MM.1S (cell line): ENCODE measurements at regions not wholly inside any gene's neighbourhood (a gene's known extent, or its start where the extent isn't known, plus 50 kb on each side); places are given as distances from the start of the nearest gene placed in this dataset.

Source experiments
- DNase-seq: peaks from one replicate; pipeline ENCODE4 v3.0.0-alpha.2; 2015
- H2AFZ ChIP-seq: fragments of 300-600 bp; sonication (generic); 2 replicates; pipeline ENCODE4 v1.6.0; 2016; ENCODE audit warnings: antibody characterized with exemption, low read length
- H3F3A ChIP-seq: fragments of 300-600 bp; sonication (generic); 2 replicates; pipeline ENCODE4 v1.6.1; 2016; ENCODE audit warnings: mild to moderate bottlenecking, antibody characterized with exemption, low read length, moderate library complexity, mixed read lengths; ENCODE audit not compliant: insufficient read depth
- H3K27ac ChIP-seq: fragments of 300-600 bp; sonication (generic); 2 replicates; pipeline ENCODE4 v1.5.1; 2016; ENCODE audit warnings: mild to moderate bottlenecking, low read length
- H3K27me3 ChIP-seq: fragments of 300-600 bp; sonication (generic); replicated peaks from 2 replicates; pipeline ENCODE4 v1.6.0; 2016; ENCODE audit warnings: low read length; ENCODE audit not compliant: insufficient read depth
- H3K36me3 ChIP-seq: fragments of 300-600 bp; sonication (generic); replicated peaks from 2 replicates; pipeline ENCODE4 v1.6.1; 2016; ENCODE audit warnings: mild to moderate bottlenecking, low read length, mixed read lengths; ENCODE audit not compliant: insufficient read depth
- H3K4me1 ChIP-seq: fragments of 300-600 bp; sonication (generic); 2 replicates; pipeline ENCODE4 v1.6.1; 2016; ENCODE audit warnings: low read length, mixed read lengths
- H3K4me2 ChIP-seq: fragments of 300-600 bp; sonication (generic); 2 replicates; pipeline ENCODE4 v1.6.0; 2016; ENCODE audit warnings: low read depth, low read length
- H3K4me3 ChIP-seq: fragments of 300-600 bp; sonication (generic); 2 replicates; pipeline ENCODE4 v1.5.1; 2016; ENCODE audit warnings: low read length, mixed read lengths
- H3K79me2 ChIP-seq: fragments of 300-600 bp; sonication (generic); 2 replicates; pipeline ENCODE4 v1.6.1; 2016; ENCODE audit warnings: mixed run types, low read length, mixed read lengths
- H3K9ac ChIP-seq: fragments of 300-600 bp; sonication (generic); 2 replicates; pipeline ENCODE4 v1.6.1; 2016; ENCODE audit warnings: low read length, mixed read lengths
- H3K9me2 ChIP-seq: fragments of 300-600 bp; sonication (generic); replicated peaks from 2 replicates; pipeline ENCODE4 v1.6.1; 2016; ENCODE audit warnings: mild to moderate bottlenecking, low read length, mixed read lengths; ENCODE audit not compliant: insufficient read depth
- H3K9me3 ChIP-seq: fragments of 300-600 bp; sonication (generic); replicated peaks from 2 replicates; pipeline ENCODE4 v1.6.1; 2016; ENCODE audit warnings: mild to moderate bottlenecking, low read length, mixed read lengths; ENCODE audit not compliant: insufficient read depth
- H4K20me1 ChIP-seq: fragments of 300-600 bp; sonication (generic); 2 replicates; pipeline ENCODE4 v1.6.1; 2016; ENCODE audit warnings: mild to moderate bottlenecking, low read length, moderate library complexity, mixed read lengths; ENCODE audit not compliant: insufficient read depth
- CTCF ChIP-seq: fragments of 300-600 bp; sonication (generic); IDR thresholded peaks from 2 replicates; pipeline ENCODE4 v1.5.1; 2016; ENCODE audit warnings: antibody characterized with exemption, low read length, mixed read lengths
- EZH2 ChIP-seq: fragments of 300-600 bp; sonication (generic); optimal IDR thresholded peaks from 2 replicates; pipeline ENCODE3; 2017; ENCODE audit warnings: low read depth, mild to moderate bottlenecking, antibody characterized with exemption, low read length, mixed read lengths
- EZH2phosphoT487 ChIP-seq: fragments of 300-600 bp; sonication (generic); IDR thresholded peaks from 2 replicates; pipeline ENCODE4 v1.6.1; 2018; ENCODE audit warnings: antibody characterized with exemption, low read length

- no peaks in the 10 kb centered on the region for H3F3A ChIP-seq
- H4K20me1 ChIP-seq, result no peaks in the 10 kb centered on the region
- H3K36me3 ChIP-seq, result no peaks in the 10 kb centered on the region
- no peaks in the 10 kb centered on the region for H3K4me1 ChIP-seq
- H3K4me2 ChIP-seq, result no peak overlapping the region
- no peaks in the 10 kb centered on the region for H3K27me3 ChIP-seq
- no peak overlapping the region for H2AFZ ChIP-seq
- H3K4me3 ChIP-seq, result no peak overlapping the region
- no peak for TF ChIP-seq EZH2
- TF ChIP-seq CTCF, result no peak
- TF ChIP-seq EZH2phosphoT487, result no peak
- H3K9ac ChIP-seq, result no peak overlapping the region
- H3K9me3 ChIP-seq, result no peaks in the 10 kb centered on the region
- no peak for DNase-seq
- H3K27ac ChIP-seq, result no peak overlapping the region
- no peaks in the 10 kb centered on the region for H3K79me2 ChIP-seq
- no peaks in the 10 kb centered on the region for H3K9me2 ChIP-seq
Observed at GRCh38 chr3:144369129-144369879, 397.7 kb downstream of the DIPK2A start.

GRCh38 chr3:144375088-144375487 lies 403.5 kb downstream of the DIPK2A start:
- H3K27ac ChIP-seq, result no peak overlapping the region
- no peak overlapping the region for H2AFZ ChIP-seq
- no peaks in the 10 kb centered on the region for H3K79me2 ChIP-seq
- no peaks in the 10 kb centered on the region for H3K4me1 ChIP-seq
- H3K4me2 ChIP-seq, result no peak overlapping the region
- H3K9ac ChIP-seq, result no peak overlapping the region
- no peaks in the 10 kb centered on the region for H3K27me3 ChIP-seq
- no peaks in the 10 kb centered on the region for H3F3A ChIP-seq
- DNase-seq, result no peak
- H3K36me3 ChIP-seq, result no peaks in the 10 kb centered on the region
- no peaks in the 10 kb centered on the region for H3K9me3 ChIP-seq
- no peak overlapping the region for H3K4me3 ChIP-seq
- H4K20me1 ChIP-seq, result no peaks in the 10 kb centered on the region
- no peaks in the 10 kb centered on the region for H3K9me2 ChIP-seq
- TF ChIP-seq CTCF (no peak), EZH2phosphoT487 (no peak), EZH2 (no peak)

GRCh38 chr3:144380849-144381248 lies 409.2 kb downstream of the DIPK2A start:
- TF ChIP-seq CTCF (no peak), EZH2 (no peak), EZH2phosphoT487 (no peak)
- no peak overlapping the region for H2AFZ ChIP-seq

More at GRCh38 chr3:144380849-144381248, 409.2 kb downstream of the DIPK2A start:
- H3K9ac ChIP-seq, result no peak overlapping the region
- no peak overlapping the region for H3K4me3 ChIP-seq
- no peaks in the 10 kb centered on the region for H3K36me3 ChIP-seq
- H3K79me2 ChIP-seq, result no peaks in the 10 kb centered on the region
- H3F3A ChIP-seq, result no peaks in the 10 kb centered on the region
- no peak overlapping the region for H3K27ac ChIP-seq
- H3K27me3 ChIP-seq, result no peaks in the 10 kb centered on the region
- no peaks in the 10 kb centered on the region for H3K9me3 ChIP-seq
- DNase-seq, result no peak
- H3K4me1 ChIP-seq, result no peaks in the 10 kb centered on the region
- H4K20me1 ChIP-seq, result no peaks in the 10 kb centered on the region
- no peak overlapping the region for H3K4me2 ChIP-seq
- H3K9me2 ChIP-seq, result no peaks in the 10 kb centered on the region
